K562 (cell line): ENCODE measurements at regions not wholly inside any gene's neighbourhood (a gene's known extent, or its start where the extent isn't known, plus 50 kb on each side); places are given as distances from the start of the nearest gene placed in this dataset.
A peak's percentile ranks its signal among the peaks of the same experiment; 100 is the strongest.

Experiments used
- CBFA2T2 ChIP-seq: fragments of 450-650 bp; conservative IDR thresholded peaks from 2 replicates; pipeline ENCODE4 v1.6.1; 2017; ENCODE audit warnings: mild to moderate bottlenecking
- CBX3 ChIP-seq, 2 experiments: IDR thresholded peaks; 1 replicate in 1 of 2; 2 replicates in 1 of 2; pipeline ENCODE4 v1.6.1; 2012; ENCODE audit warnings: inconsistent platforms in 2 of 2, low read length in 2 of 2, borderline replicate concordance in 1 of 2, control low read depth in 1 of 2
- EZH2 ChIP-seq: IDR thresholded peaks from 2 replicates; pipeline ENCODE4 v1.6.1; 2012; ENCODE audit warnings: low read depth, mild to moderate bottlenecking, inconsistent platforms, low read length, borderline replicate concordance
- MCM5 ChIP-seq: fragments of 450-650 bp; IDR thresholded peaks from 2 replicates; pipeline ENCODE4 v1.6.1; 2016; ENCODE audit warnings: low read depth
- OTX1 ChIP-seq: fragments of 450-650 bp; formaldehyde crosslinking; IDR thresholded peaks from 2 replicates; pipeline ENCODE4 v1.4.0; 2022; ENCODE audit warnings: mild to moderate bottlenecking
- PTRF ChIP-seq: fragments of 450-650 bp; IDR thresholded peaks from 2 replicates; pipeline ENCODE4 v1.6.1; 2016; ENCODE audit warnings: mild to moderate bottlenecking, missing genetic modification characterization, missing compliant biosample characterization
- RBBP5 ChIP-seq: fragments of 200-600 bp; sonication (generic); IDR thresholded peaks from 2 replicates; pipeline ENCODE4 v1.6.1; 2012; ENCODE audit warnings: borderline replicate concordance, mild to moderate bottlenecking, low read length, control low read depth, inconsistent platforms; ENCODE audit not compliant: insufficient read depth, poor library complexity, severe bottlenecking
- RBM22 ChIP-seq: fragments of 200-400 bp; formaldehyde crosslinking; IDR thresholded peaks from 2 replicates; pipeline ENCODE4 v1.6.1; 2018; ENCODE audit warnings: low read length, low read depth; ENCODE audit not compliant: poor library complexity, severe bottlenecking
- ZEB2 ChIP-seq: fragments of 450-650 bp; IDR thresholded peaks from 2 replicates; pipeline ENCODE4 v1.6.1; 2016
- ZNF589 ChIP-seq: fragments of 200-800 bp; sonication (Bioruptor generic); IDR thresholded peaks from 2 replicates; pipeline ENCODE4 v1.6.1; 2016; ENCODE audit warnings: low read depth, missing genetic modification characterization, missing compliant biosample characterization
- ZNF785 ChIP-seq: fragments of 250-450 bp; sonication (Bioruptor Pico); IDR thresholded peaks from 2 replicates; pipeline ENCODE4 v1.4.0; 2020; ENCODE audit warnings: mild to moderate bottlenecking
- TF ChIP-seq, protein P1 (sequence below), 2 experiments: fragments of 450-650 bp; IDR thresholded peaks; 2 replicates each; pipeline ENCODE4 v1.6.1; 2016; ENCODE audit warnings: mild to moderate bottlenecking in 2 of 2, borderline replicate concordance in 1 of 2, low read depth in 1 of 2, moderate library complexity in 1 of 2
- TF ChIP-seq, protein P2 (sequence below): fragments of 450-650 bp; formaldehyde crosslinking; IDR thresholded peaks from 2 replicates; pipeline ENCODE4 v1.4.0; 2022; ENCODE audit warnings: mild to moderate bottlenecking, moderate library complexity

DNA sequence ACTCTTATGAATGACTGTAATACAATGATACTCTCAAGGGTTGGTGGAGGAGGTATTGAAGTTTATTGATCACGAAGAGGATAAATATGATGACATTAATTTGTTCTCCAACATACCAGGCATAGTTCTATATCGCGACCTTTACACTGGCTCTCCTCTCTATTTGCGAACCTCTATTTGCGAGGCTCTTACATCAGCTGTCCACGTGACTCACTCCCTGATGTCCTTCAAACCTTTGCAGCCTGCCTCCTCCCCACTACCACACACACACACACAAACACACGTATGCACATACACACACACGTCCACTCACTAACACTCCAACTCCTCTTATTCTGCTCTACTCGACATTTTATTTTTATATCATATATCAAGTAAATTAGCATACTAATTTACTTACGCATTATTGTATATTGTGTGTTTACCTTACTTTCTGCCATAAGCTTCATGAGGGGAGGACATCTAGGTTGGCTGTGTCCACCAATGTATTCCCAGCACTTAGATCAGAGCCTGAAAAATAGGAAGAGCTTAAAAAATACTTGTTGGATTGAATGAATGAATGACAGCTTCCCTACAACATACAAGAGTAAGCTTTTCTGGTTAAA lies 53.3 kb upstream of the TNFRSF21 start (continued):
- TF ChIP-seq, protein P1, sequence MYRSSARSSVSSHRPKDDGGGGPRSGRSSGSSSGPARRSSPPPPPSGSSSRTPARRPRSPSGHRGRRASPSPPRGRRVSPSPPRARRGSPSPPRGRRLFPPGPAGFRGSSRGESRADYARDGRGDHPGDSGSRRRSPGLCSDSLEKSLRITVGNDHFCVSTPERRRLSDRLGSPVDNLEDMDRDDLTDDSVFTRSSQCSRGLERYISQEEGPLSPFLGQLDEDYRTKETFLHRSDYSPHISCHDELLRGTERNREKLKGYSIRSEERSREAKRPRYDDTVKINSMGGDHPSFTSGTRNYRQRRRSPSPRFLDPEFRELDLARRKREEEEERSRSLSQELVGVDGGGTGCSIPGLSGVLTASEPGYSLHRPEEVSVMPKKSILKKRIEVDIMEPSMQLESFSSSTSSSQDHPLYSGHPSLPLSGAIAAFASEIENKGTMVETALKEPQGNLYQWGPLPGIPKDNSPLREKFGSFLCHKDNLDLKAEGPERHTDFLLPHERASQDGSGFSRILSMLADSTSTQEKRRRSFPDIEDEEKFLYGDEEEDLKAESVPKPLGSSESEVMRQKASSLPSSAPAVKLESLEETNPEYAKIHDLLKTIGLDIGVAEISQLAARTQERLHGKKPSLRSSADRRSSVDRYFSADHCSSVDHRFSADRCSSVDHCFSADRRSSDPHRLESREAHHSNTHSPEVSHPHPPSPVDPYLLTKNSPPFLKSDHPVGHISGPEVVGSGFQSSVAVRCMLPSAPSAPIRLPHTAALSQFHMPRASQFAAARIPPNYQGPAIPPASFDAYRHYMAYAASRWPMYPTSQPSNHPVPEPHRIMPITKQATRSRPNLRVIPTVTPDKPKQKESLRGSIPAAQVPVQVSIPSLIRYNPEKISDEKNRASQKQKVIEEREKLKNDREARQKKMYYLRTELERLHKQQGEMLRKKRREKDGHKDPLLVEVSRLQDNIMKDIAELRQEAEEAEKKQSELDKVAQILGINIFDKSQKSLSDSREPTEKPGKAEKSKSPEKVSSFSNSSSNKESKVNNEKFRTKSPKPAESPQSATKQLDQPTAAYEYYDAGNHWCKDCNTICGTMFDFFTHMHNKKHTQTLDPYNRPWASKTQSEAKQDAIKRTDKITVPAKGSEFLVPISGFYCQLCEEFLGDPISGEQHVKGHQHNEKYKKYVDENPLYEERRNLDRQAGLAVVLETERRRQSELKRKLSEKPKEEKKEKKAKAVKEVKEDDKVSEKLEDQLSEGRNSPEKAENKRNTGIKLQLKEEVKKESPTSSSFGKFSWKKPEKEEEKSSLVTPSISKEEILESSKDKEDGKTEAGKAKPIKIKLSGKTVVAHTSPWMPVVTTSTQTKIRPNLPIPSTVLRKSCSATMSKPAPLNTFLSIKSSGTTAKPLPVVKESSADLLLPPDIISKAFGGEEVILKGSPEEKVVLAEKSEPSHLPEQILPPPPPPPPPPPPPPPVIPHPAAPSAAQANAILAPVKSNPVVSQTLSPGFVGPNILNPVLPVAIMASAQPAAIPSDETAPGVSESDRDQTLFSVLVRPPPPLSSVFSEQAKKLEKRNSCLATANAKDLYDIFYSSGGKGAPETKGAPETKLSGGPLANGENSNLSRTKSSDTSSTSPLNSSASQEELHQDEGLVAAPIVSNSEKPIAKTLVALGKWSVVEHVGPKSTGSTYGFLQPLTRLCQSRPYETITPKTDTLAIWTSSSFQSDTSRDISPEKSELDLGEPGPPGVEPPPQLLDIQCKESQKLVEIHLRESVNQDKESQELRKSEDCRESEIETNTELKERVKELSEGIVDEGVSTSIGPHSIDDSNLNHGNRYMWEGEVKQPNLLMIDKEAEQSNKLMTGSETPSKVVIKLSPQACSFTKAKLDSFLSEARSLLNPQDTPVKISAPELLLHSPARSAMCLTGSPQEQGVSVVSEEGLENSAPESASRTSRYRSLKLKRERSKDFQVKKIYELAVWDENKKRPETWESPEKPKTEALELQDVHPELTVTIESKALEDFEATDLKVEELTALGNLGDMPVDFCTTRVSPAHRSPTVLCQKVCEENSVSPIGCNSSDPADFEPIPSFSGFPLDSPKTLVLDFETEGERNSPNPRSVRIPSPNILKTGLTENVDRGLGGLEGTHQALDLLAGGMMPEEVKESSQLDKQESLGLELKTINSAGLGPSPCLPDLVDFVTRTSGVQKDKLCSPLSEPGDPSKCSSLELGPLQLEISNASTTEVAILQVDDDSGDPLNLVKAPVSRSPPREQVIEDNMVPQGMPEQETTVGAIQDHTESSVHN (IDR thresholded peaks at IDR 0.05; ENCODE audit: borderline replicate concordance in 1 of 2, low read depth in 1 of 2): no peak
- no peak for TF ChIP-seq MCM5
- TF ChIP-seq, protein P2, sequence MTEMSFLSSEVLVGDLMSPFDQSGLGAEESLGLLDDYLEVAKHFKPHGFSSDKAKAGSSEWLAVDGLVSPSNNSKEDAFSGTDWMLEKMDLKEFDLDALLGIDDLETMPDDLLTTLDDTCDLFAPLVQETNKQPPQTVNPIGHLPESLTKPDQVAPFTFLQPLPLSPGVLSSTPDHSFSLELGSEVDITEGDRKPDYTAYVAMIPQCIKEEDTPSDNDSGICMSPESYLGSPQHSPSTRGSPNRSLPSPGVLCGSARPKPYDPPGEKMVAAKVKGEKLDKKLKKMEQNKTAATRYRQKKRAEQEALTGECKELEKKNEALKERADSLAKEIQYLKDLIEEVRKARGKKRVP (CRISPR knock-in tag): no peak
- no peak for TF ChIP-seq RBM22
- no peak for TF ChIP-seq EZH2
- no peak for TF ChIP-seq RBBP5
- no peak for TF ChIP-seq PTRF (tag)
- TF ChIP-seq CBFA2T2: no peak
- no peak for TF ChIP-seq OTX1
- 0 out of 2 replicates have a peak, but pooled peaks have one; percentile 38 for TF ChIP-seq ZEB2
- no peak; a peak in 1 of 3 replicates for TF ChIP-seq CBX3 (IDR thresholded peaks at IDR 0.05; ENCODE audit: borderline replicate concordance in 1 of 2, low read length in 2 of 2)
- no peak for TF ChIP-seq ZNF785
- TF ChIP-seq ZNF589 (CRISPR knock-in tag): peak; percentile 88
